ENCODE measurements at regions not wholly inside any gene's neighbourhood (a gene's known extent, or its start where the extent isn't known, plus 50 kb on each side); places are given as distances from the start of the nearest gene placed in this dataset.
"Not testable (repeated sequence)": the region's sequence is repeated elsewhere in the genome, so short reads cannot be mapped to it uniquely, and the experiment has no call there.

GRCh38 chr9:78441396-78441795 is 144.5 kb downstream of the PSAT1 start:
- H3K4me3 ChIP-seq (ENCODE audit: low read depth, low read length): no peak overlapping the region

GRCh38 chr9:78441822-78442431 is 145.0 kb downstream of the PSAT1 start:
- TF ChIP-seq, protein P1, sequence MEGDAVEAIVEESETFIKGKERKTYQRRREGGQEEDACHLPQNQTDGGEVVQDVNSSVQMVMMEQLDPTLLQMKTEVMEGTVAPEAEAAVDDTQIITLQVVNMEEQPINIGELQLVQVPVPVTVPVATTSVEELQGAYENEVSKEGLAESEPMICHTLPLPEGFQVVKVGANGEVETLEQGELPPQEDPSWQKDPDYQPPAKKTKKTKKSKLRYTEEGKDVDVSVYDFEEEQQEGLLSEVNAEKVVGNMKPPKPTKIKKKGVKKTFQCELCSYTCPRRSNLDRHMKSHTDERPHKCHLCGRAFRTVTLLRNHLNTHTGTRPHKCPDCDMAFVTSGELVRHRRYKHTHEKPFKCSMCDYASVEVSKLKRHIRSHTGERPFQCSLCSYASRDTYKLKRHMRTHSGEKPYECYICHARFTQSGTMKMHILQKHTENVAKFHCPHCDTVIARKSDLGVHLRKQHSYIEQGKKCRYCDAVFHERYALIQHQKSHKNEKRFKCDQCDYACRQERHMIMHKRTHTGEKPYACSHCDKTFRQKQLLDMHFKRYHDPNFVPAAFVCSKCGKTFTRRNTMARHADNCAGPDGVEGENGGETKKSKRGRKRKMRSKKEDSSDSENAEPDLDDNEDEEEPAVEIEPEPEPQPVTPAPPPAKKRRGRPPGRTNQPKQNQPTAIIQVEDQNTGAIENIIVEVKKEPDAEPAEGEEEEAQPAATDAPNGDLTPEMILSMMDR (IDR thresholded peaks at IDR 0.05; ENCODE audit: low read depth, low read length, missing control alignments): no peak
- no peak for DNase-seq (ENCODE audit: low read depth)
- no peak overlapping the region for H3K4me3 ChIP-seq (ENCODE audit: low read depth, low read length)

More at GRCh38 chr9:78441396-78441795, 144.5 kb downstream of the PSAT1 start:
- DNase-seq (ENCODE audit: low read depth): no peak
- TF ChIP-seq, protein P1 (IDR thresholded peaks at IDR 0.05; ENCODE audit: low read depth, low read length, missing control alignments): no peak

DNA sequence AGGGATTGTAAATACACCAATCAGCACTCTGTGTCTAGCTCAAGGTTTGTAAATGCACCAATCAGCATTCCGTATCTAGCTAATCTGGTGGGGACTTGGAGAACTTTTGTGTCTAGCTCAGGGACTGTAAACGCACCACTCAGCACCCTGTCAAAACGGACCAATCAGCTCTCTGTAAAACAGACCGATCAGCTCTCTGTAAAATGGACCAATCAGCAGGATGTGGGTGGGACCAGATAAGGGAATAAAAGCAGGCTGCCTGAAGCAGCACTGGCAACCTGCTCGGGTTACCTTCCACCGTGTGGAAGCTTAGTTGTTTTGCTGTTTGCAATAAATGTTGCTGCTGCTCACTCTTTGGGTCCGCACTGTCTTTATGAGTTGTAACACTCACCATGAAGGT is 145.7 kb downstream of the PSAT1 start:
- not testable (repeated sequence) for DNase-seq (ENCODE audit: low read depth); H3K4me3 ChIP-seq (ENCODE audit: low read depth, low read length)

DNA sequence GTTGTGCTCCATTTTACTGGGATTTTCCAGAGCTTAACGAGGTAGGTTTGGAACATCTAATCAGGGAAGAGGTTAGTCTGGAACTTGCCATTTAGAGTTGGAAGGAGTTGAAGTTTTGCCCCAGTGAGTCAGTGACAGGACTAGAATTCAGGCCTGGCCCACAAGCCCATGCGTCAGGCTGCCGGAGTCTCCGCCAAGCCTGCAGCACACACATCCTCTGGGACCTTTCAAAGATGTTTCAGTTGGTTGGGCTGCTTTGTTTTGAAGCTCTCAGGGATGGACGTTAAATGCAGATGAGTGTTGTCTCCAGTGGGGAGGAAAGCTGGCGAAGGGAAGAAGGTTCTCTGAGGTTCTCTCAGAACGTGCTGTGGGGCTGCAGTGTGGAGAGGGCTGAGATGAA is 147.0 kb downstream of the PSAT1 start:
- H3K4me3 ChIP-seq (ENCODE audit: low read depth, low read length): no peak overlapping the region
- TF ChIP-seq, protein P1 (IDR thresholded peaks at IDR 0.05; ENCODE audit: low read depth, low read length, missing control alignments): no peak
- DNase-seq (ENCODE audit: low read depth): no peak

DNA sequence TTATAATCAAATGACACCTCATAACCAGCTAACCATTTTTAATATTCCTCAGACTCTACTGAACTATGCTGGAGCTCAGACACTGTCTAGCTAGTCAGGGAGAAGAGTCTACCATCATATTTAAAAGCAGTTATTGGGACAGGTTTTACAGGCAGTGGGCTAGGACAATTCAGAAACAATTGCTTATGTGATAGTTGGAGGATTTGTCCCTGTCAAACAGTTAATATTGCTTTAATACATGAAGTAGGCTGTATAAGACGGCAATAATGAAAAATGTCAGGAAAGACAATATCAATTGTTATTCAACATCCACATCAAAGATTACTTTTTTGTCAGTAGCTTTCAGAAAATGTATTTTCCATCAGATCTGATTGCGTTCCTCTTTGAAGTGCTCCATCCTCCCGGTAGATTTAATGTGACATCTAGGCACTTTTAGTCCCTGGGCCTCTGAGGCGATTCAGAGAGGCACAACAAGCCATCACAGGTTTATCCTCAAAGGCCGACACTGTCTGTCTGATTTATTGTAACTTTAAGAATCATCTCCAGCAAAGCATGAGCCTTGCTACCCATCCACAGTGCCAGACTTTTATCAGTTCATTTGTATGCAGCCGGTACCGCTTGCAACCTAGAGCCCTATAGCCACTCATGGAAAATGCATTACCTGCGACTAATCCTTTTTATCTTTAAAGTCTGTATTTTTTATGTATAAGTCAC is 152.2 kb downstream of the PSAT1 start:
- TF ChIP-seq, protein P1 (IDR thresholded peaks at IDR 0.05; ENCODE audit: low read depth, low read length, missing control alignments): no peak
- H3K4me3 ChIP-seq (ENCODE audit: low read depth, low read length): no peak overlapping the region
- no peak for DNase-seq (ENCODE audit: low read depth)

DNA sequence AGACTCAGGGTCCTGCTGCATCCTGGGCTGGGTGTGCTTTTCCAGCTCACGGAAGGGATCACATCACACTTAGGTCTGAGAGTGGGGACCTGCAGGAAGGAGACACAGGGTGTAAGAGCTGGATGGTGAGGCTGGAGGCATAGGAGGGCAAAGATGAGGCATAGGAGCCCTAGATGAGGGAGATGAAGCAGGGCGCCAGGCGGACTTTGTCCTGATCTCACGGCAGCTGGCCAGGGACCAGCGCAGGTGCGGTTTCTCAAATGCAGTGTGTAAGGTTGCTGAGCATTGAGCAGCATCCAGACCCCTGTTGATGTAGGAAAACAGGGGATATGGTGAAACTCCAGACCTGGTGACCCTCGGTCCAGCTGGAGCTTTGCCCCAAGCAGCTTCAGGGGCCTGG is 156.5 kb downstream of the PSAT1 start:
- H3K4me3 ChIP-seq (ENCODE audit: low read depth, low read length): no peak overlapping the region
- no peak for DNase-seq (ENCODE audit: low read depth)
- TF ChIP-seq, protein P1 (IDR thresholded peaks at IDR 0.05; ENCODE audit: low read depth, low read length, missing control alignments): no peak

DNA sequence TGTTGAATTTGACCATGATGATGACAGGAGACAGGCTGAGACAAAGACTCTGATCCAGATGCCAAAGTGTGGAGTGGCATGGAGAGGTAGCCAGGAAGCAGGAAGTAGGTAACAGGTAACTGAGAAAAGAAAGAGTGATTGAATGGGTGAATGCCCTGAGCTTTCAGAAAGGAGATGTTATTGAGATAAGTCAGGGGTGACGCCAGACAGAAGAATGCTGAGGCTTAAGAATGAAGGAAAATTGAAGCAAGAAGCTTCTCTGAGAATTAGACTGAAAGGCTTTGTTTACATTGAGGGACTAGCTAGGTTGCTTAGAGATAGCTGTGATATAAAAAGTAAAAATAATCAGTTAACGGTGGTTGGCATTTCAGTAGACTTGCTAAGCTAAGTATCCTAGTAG is 165.7 kb downstream of the PSAT1 start:
- no peak for DNase-seq (ENCODE audit: low read depth)
- no peak overlapping the region for H3K4me3 ChIP-seq (ENCODE audit: low read depth, low read length)
- TF ChIP-seq, protein P1 (IDR thresholded peaks at IDR 0.05; ENCODE audit: low read depth, low read length, missing control alignments): no peak
